ENCODE measurements at regions not wholly inside any gene's neighbourhood (a gene's known extent, or its start where the extent isn't known, plus 50 kb on each side); places are given as distances from the start of the nearest gene placed in this dataset.
"Not testable (repeated sequence)": the region's sequence is repeated elsewhere in the genome, so short reads cannot be mapped to it uniquely, and the experiment has no call there.

DNA sequence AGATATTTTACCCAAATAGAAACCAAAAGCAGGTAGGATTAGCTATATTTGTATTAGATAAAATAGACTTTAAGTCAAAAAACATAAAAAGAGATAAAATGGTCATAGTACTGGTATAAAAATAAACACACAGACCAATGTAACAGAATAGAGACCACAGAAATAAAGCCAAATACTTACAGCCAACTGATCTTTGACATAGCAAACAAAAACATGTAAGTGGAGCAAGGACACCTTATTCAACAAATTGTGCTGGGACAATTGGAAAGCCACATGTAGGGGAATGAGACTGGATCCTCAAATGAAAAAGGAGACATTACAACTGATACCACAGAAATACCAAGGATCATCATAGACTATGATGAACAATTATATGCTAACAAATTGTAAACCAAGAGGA, 94.5 kb upstream of the SIRPG start:
- H3K36me3 ChIP-seq (ENCODE audit: control insufficient read depth in 2 of 2, insufficient read depth in 2 of 2, low read length in 2 of 2) = no peaks in the 10 kb centered on the region
- no peaks in the 10 kb centered on the region for H3K27me3 ChIP-seq (ENCODE audit: control insufficient read depth in 1 of 2, insufficient read depth in 2 of 2, low read length in 2 of 2)
- no peaks in the 10 kb centered on the region for H3K4me1 ChIP-seq (ENCODE audit: control insufficient read depth, insufficient read depth, low read length)
- H3K27ac ChIP-seq (ENCODE audit: low read length) = no peak overlapping the region
- no peaks in the 10 kb centered on the region for H3K9me3 ChIP-seq (ENCODE audit: control insufficient read depth in 2 of 2, low read length in 2 of 2)
- H3K9ac ChIP-seq (ENCODE audit: low read length in 2 of 2) = no peak overlapping the region
- no peak overlapping the region for H3K4me3 ChIP-seq (ENCODE audit: low read length in 2 of 2)

GRCh38 chr20:1748777-1749176, 91.2 kb upstream of the SIRPG start:
- Histone ChIP-seq H3K27me3 (ENCODE audit: control insufficient read depth in 1 of 2, insufficient read depth in 2 of 2, low read length in 2 of 2) (no peaks in the 10 kb centered on the region), H3K9me3 (ENCODE audit: control insufficient read depth in 2 of 2, low read length in 2 of 2) (no peaks in the 10 kb centered on the region), H3K27ac (ENCODE audit: low read length) (no peak overlapping the region), H3K9ac (ENCODE audit: low read length in 2 of 2) (no peak overlapping the region), H3K4me3 (ENCODE audit: low read length in 2 of 2) (no peak overlapping the region), H3K4me1 (ENCODE audit: control insufficient read depth, insufficient read depth, low read length) (no peaks in the 10 kb centered on the region), H3K36me3 (ENCODE audit: control insufficient read depth in 2 of 2, insufficient read depth in 2 of 2, low read length in 2 of 2) (no peaks in the 10 kb centered on the region)

GRCh38 chr20:1747953-1748577, 90.5 kb upstream of the SIRPG start:
- H3K9me3 ChIP-seq (ENCODE audit: control insufficient read depth in 2 of 2, low read length in 2 of 2) = no peaks in the 10 kb centered on the region
- no peaks in the 10 kb centered on the region for H3K4me1 ChIP-seq (ENCODE audit: control insufficient read depth, insufficient read depth, low read length)
- no peaks in the 10 kb centered on the region for H3K36me3 ChIP-seq (ENCODE audit: control insufficient read depth in 2 of 2, insufficient read depth in 2 of 2, low read length in 2 of 2)
- H3K9ac ChIP-seq (ENCODE audit: low read length in 2 of 2) = no peak overlapping the region
- H3K4me3 ChIP-seq (ENCODE audit: low read length in 2 of 2) = no peak overlapping the region
- H3K27me3 ChIP-seq (ENCODE audit: control insufficient read depth in 1 of 2, insufficient read depth in 2 of 2, low read length in 2 of 2) = no peaks in the 10 kb centered on the region
- no peak overlapping the region for H3K27ac ChIP-seq (ENCODE audit: low read length)

- not testable (repeated sequence) for H3K27me3 ChIP-seq (ENCODE audit: control insufficient read depth in 1 of 2, insufficient read depth in 2 of 2, low read length in 2 of 2); H3K4me3 ChIP-seq (ENCODE audit: low read length in 2 of 2); H3K9me3 ChIP-seq (ENCODE audit: control insufficient read depth in 2 of 2, low read length in 2 of 2); H3K4me1 ChIP-seq (ENCODE audit: control insufficient read depth, insufficient read depth, low read length); H3K9ac ChIP-seq (ENCODE audit: low read length in 2 of 2); H3K27ac ChIP-seq (ENCODE audit: low read length); H3K36me3 ChIP-seq (ENCODE audit: control insufficient read depth in 2 of 2, insufficient read depth in 2 of 2, low read length in 2 of 2)
These were observed 84.5 kb upstream of the SIRPG start for GRCh38 chr20:1742049-1742434.

DNA sequence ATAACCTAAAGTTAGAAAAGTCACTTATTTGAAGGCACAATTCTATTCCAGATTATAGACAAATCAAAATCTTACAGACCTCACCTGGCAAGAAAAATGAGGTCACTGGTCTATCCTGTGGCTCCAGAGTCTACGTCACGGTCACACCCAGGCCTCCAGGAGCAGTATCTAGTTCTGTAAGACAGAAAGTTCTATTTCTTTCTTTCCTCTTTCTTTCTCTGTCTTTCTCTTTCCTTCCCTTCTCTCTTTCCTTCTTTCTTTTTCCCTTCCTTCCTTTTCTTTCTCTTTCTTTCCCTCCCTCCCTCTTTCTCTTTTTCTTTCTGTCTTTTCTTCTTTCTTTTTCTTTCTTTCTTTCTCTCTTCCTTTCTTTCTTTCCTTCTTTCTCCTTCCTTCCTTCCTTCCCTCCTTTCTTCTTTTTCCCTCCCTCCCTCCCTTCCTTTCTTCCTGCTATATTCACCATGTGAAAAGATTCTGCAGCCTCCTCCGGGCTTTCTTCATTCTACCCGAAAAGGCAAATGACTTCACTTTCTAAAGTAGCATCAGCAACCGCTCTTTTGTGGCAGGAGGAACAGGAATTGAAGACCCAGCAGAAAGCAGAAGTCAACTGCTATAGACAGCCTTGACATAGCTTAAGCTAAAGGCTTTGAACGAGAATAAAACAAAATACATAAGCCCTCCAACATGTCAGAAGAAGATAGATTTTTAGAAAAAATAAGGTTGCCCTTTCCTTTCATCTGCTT, 83.9 kb upstream of the SIRPG start:
- Histone ChIP-seq H3K9me3 (ENCODE audit: control insufficient read depth in 2 of 2, low read length in 2 of 2) (no peaks in the 10 kb centered on the region), H3K36me3 (ENCODE audit: control insufficient read depth in 2 of 2, insufficient read depth in 2 of 2, low read length in 2 of 2) (no peaks in the 10 kb centered on the region), H3K27me3 (ENCODE audit: control insufficient read depth in 1 of 2, insufficient read depth in 2 of 2, low read length in 2 of 2) (no peaks in the 10 kb centered on the region), H3K9ac (ENCODE audit: low read length in 2 of 2) (no peak overlapping the region), H3K4me1 (ENCODE audit: control insufficient read depth, insufficient read depth, low read length) (no peaks in the 10 kb centered on the region), H3K4me3 (ENCODE audit: low read length in 2 of 2) (no peak overlapping the region), H3K27ac (ENCODE audit: low read length) (no peak overlapping the region)

- Histone ChIP-seq H3K4me1 (ENCODE audit: control insufficient read depth, insufficient read depth, low read length) (no peaks in the 10 kb centered on the region), H3K9ac (ENCODE audit: low read length in 2 of 2) (no peak overlapping the region), H3K4me3 (ENCODE audit: low read length in 2 of 2) (no peak overlapping the region), H3K27ac (ENCODE audit: low read length) (no peak overlapping the region), H3K9me3 (ENCODE audit: control insufficient read depth in 2 of 2, low read length in 2 of 2) (no peaks in the 10 kb centered on the region), H3K27me3 (ENCODE audit: control insufficient read depth in 1 of 2, insufficient read depth in 2 of 2, low read length in 2 of 2) (no peaks in the 10 kb centered on the region), H3K36me3 (ENCODE audit: control insufficient read depth in 2 of 2, insufficient read depth in 2 of 2, low read length in 2 of 2) (no peaks in the 10 kb centered on the region)
These were observed 79.6 kb upstream of the SIRPG start for GRCh38 chr20:1737134-1737533.

DNA sequence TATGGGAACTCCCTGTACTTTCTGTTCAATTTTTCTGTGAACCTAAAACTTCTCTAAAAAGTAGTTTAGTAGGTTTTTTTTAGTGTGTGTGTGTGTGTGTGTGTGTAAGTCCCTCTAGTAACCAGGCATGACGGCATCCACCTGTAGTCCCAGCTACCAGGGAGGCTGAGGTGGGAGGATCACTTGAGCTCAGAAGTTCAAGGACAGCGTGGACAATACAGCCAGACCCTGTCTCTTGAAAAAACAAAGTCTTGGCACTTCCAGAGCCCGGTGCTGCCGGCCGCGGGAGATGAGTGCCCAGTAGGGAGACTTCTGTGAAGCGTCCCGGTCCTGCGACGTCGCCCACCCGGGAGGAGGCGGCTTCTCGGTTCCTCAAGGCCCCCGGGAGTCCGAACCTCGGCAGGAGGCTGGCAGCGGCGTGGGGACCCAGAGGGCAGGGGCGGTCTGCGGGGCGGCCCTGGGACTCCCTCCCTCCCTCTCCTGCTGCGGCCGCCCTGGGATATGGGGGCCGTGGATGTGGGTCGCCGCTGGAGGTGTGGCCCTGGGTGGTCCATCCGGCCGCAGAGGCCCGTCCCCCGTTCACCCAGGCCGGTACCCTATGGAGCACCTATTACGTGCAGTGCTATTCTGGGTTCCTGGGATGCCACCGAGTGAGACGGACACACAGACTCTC, 78.0 kb upstream of the SIRPG start:
- no peak overlapping the region for H3K4me3 ChIP-seq (ENCODE audit: low read length in 2 of 2)

DNA sequence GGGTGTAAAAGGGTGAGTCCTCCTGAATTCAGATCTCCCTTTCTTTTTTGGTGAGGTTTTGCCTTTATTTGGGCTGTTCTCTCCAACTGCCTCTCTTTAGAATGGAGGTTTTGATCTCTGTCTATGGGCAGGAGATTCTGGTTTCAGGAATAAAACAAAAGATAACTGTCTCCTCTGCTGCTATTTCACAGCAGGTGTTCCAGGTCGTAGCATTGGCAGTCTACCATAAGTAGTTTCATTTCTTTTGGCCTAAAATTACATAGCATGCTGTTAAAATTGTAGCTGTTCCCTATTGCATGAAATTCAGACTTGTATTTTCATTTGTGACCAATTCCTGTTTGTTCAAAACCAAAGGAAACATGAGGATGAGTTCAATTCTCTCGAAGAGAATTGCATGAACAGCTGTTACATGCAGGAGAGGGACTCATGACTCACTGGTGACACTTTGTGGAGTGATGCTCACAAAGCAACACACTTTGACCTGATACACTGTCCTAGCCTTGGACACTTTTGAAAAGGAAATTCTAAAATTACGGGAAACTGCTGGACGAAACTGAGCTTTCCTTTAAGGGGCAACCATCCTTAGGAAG, 76.8 kb upstream of the SIRPG start:
- Histone ChIP-seq H3K27ac (ENCODE audit: low read length) (no peak overlapping the region), H3K36me3 (ENCODE audit: control insufficient read depth in 2 of 2, insufficient read depth in 2 of 2, low read length in 2 of 2) (no peaks in the 10 kb centered on the region), H3K9ac (ENCODE audit: low read length in 2 of 2) (no peak overlapping the region), H3K4me1 (ENCODE audit: control insufficient read depth, insufficient read depth, low read length) (no peaks in the 10 kb centered on the region), H3K27me3 (ENCODE audit: control insufficient read depth in 1 of 2, insufficient read depth in 2 of 2, low read length in 2 of 2) (no peaks in the 10 kb centered on the region), H3K9me3 (ENCODE audit: control insufficient read depth in 2 of 2, low read length in 2 of 2) (no peaks in the 10 kb centered on the region), H3K4me3 (ENCODE audit: low read length in 2 of 2) (no peak overlapping the region)

More for the DNA sequence above, 78.0 kb upstream of the SIRPG start:
- Histone ChIP-seq H3K4me1 (ENCODE audit: control insufficient read depth, insufficient read depth, low read length) (no peaks in the 10 kb centered on the region), H3K9ac (ENCODE audit: low read length in 2 of 2) (no peak overlapping the region), H3K36me3 (ENCODE audit: control insufficient read depth in 2 of 2, insufficient read depth in 2 of 2, low read length in 2 of 2) (no peaks in the 10 kb centered on the region), H3K9me3 (ENCODE audit: control insufficient read depth in 2 of 2, low read length in 2 of 2) (no peaks in the 10 kb centered on the region), H3K27me3 (ENCODE audit: control insufficient read depth in 1 of 2, insufficient read depth in 2 of 2, low read length in 2 of 2) (no peaks in the 10 kb centered on the region), H3K27ac (ENCODE audit: low read length) (no peak overlapping the region)

- H3K4me1 ChIP-seq (ENCODE audit: control insufficient read depth, insufficient read depth, low read length); H3K36me3 ChIP-seq (ENCODE audit: control insufficient read depth in 2 of 2, insufficient read depth in 2 of 2, low read length in 2 of 2); H3K9me3 ChIP-seq (ENCODE audit: control insufficient read depth in 2 of 2, low read length in 2 of 2); H3K4me3 ChIP-seq (ENCODE audit: low read length in 2 of 2); H3K27me3 ChIP-seq (ENCODE audit: control insufficient read depth in 1 of 2, insufficient read depth in 2 of 2, low read length in 2 of 2); H3K27ac ChIP-seq (ENCODE audit: low read length); H3K9ac ChIP-seq (ENCODE audit: low read length in 2 of 2): not testable (repeated sequence)
These were observed 74.3 kb upstream of the SIRPG start for GRCh38 chr20:1731828-1732375.

GRCh38 chr20:1730981-1731711, 73.6 kb upstream of the SIRPG start:
- not testable (repeated sequence) for H3K27me3 ChIP-seq (ENCODE audit: control insufficient read depth in 1 of 2, insufficient read depth in 2 of 2, low read length in 2 of 2); H3K4me1 ChIP-seq (ENCODE audit: control insufficient read depth, insufficient read depth, low read length); H3K27ac ChIP-seq (ENCODE audit: low read length); H3K9ac ChIP-seq (ENCODE audit: low read length in 2 of 2); H3K36me3 ChIP-seq (ENCODE audit: control insufficient read depth in 2 of 2, insufficient read depth in 2 of 2, low read length in 2 of 2); H3K4me3 ChIP-seq (ENCODE audit: low read length in 2 of 2); H3K9me3 ChIP-seq (ENCODE audit: control insufficient read depth in 2 of 2, low read length in 2 of 2)

Data from stomach smooth muscle (tissue), 2 donors.